ENCODE measurements at regions not wholly inside any gene's neighbourhood (a gene's known extent, or its start where the extent isn't known, plus 50 kb on each side); places are given as distances from the start of the nearest gene placed in this dataset.

GRCh38 chr13:72405441-72405840, 322.0 kb downstream of the MZT1 start:
- TF ChIP-seq POLR2AphosphoS5 (IDR thresholded peaks at IDR 0.05; ENCODE audit: low read depth) (no peak), CTCF (IDR thresholded peaks at IDR 0.05; ENCODE audit: insufficient read depth, low read length) (no peak)
